ENCODE measurements at regions not wholly inside any gene's neighbourhood (a gene's known extent, or its start where the extent isn't known, plus 50 kb on each side); places are given as distances from the start of the nearest gene placed in this dataset.

DNA sequence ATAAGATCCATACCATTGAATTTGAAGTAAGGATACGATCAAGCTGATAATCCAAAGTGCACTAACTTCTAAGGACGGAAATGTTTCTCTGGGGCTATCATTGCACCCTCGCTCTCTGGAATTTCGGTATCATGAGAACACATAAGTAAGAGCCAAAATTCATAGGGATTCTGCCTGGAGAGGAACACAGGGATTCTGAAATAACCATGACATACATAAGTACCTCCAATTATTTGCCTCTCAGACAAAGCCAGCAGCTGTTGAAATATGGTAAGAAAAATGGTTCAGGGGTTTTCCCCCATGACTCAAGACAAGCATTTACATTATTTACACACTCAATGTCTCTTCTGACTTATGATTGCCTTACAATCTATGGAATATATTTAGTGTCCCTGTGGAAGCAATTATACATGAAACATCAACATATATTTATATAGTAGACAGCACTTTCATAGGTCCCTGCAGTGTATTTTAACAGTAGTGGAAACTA is 1123.6 kb upstream of the SEL1L start:
- TF ChIP-seq, protein P1, sequence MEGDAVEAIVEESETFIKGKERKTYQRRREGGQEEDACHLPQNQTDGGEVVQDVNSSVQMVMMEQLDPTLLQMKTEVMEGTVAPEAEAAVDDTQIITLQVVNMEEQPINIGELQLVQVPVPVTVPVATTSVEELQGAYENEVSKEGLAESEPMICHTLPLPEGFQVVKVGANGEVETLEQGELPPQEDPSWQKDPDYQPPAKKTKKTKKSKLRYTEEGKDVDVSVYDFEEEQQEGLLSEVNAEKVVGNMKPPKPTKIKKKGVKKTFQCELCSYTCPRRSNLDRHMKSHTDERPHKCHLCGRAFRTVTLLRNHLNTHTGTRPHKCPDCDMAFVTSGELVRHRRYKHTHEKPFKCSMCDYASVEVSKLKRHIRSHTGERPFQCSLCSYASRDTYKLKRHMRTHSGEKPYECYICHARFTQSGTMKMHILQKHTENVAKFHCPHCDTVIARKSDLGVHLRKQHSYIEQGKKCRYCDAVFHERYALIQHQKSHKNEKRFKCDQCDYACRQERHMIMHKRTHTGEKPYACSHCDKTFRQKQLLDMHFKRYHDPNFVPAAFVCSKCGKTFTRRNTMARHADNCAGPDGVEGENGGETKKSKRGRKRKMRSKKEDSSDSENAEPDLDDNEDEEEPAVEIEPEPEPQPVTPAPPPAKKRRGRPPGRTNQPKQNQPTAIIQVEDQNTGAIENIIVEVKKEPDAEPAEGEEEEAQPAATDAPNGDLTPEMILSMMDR (IDR thresholded peaks at IDR 0.05): no peak
- TF ChIP-seq POLR2AphosphoS5 (IDR thresholded peaks at IDR 0.05) (no peak), POLR2A (IDR thresholded peaks at IDR 0.05) (no peak)

Measured in sigmoid colon (tissue), 4 donors.